ENCODE measurements at regions not wholly inside any gene's neighbourhood (a gene's known extent, or its start where the extent isn't known, plus 50 kb on each side); places are given as distances from the start of the nearest gene placed in this dataset.

- WGBS, 2 donors: 51 to 76% methylated on average over 7 of the region's 7 CpGs
- Histone ChIP-seq H3K27ac (no peak overlapping the region), H3K4me1 (no peaks in the 10 kb centered on the region), H3K27me3 (no peaks in the 10 kb centered on the region), H3K4me3 (no peak overlapping the region), H3K9me3 (no peaks in the 10 kb centered on the region), H3K36me3 (ENCODE audit: low read depth, missing control alignments) (no peaks in the 10 kb centered on the region)
- no peak for DNase-seq
- intact Hi-C loops (cut with DNase I; ENCODE audit: low total_unique reads): no loop called here
- TF ChIP-seq CTCF (IDR thresholded peaks at IDR 0.05) (no peak), POLR2A (IDR thresholded peaks at IDR 0.05) (no peak)
Measured at GRCh38 chr1:63199706-63200335, 122.5 kb upstream of the FOXD3 start.

GRCh38 chr1:63200676-63201075 is 121.7 kb upstream of the FOXD3 start:
- no peaks in the 10 kb centered on the region for H3K27me3 ChIP-seq
- intact Hi-C loops (cut with DNase I; ENCODE audit: low total_unique reads): no loop called here
- no peaks in the 10 kb centered on the region for H3K4me1 ChIP-seq
- no peaks in the 10 kb centered on the region for H3K9me3 ChIP-seq
- H3K27ac ChIP-seq: no peak overlapping the region
- TF ChIP-seq POLR2A (IDR thresholded peaks at IDR 0.05) (no peak), CTCF (IDR thresholded peaks at IDR 0.05) (no peak)
- no peak overlapping the region for H3K4me3 ChIP-seq
- WGBS, 2 donors: 65 to 73% methylated on average over 3 of the region's 3 CpGs
- DNase-seq: no peak
- no peaks in the 10 kb centered on the region for H3K36me3 ChIP-seq (ENCODE audit: low read depth, missing control alignments)

- Histone ChIP-seq H3K36me3 (ENCODE audit: low read depth, missing control alignments) (no peaks in the 10 kb centered on the region), H3K4me3 (no peak overlapping the region), H3K9me3 (no peaks in the 10 kb centered on the region), H3K27me3 (no peaks in the 10 kb centered on the region), H3K27ac (no peak overlapping the region), H3K4me1 (no peaks in the 10 kb centered on the region)
- 75 to 96% methylated on average over 2 of the region's 2 CpGs for WGBS, 2 donors
- intact Hi-C loops (cut with DNase I; ENCODE audit: low total_unique reads): no loop called here
- DNase-seq: no peak
- TF ChIP-seq CTCF (IDR thresholded peaks at IDR 0.05) (no peak), POLR2A (IDR thresholded peaks at IDR 0.05) (no peak)
Measured at GRCh38 chr1:63203641-63204040, 118.7 kb upstream of the FOXD3 start.

GRCh38 chr1:63205776-63206175 is 116.6 kb upstream of the FOXD3 start:
- Histone ChIP-seq H3K36me3 (ENCODE audit: low read depth, missing control alignments) (no peaks in the 10 kb centered on the region), H3K27me3 (no peaks in the 10 kb centered on the region), H3K4me3 (no peak overlapping the region), H3K9me3 (no peaks in the 10 kb centered on the region), H3K4me1 (no peaks in the 10 kb centered on the region), H3K27ac (no peak overlapping the region)
- no peak for TF ChIP-seq CTCF (IDR thresholded peaks at IDR 0.05)
- TF ChIP-seq POLR2A (IDR thresholded peaks at IDR 0.05): no peak
- intact Hi-C loops (cut with DNase I; ENCODE audit: low total_unique reads): no loop called here
- DNase-seq: no peak
- WGBS, 2 donors: 94 to 98% methylated on average over 3 of the region's 3 CpGs

GRCh38 chr1:63214553-63214952 is 107.8 kb upstream of the FOXD3 start:
- no peaks in the 10 kb centered on the region for H3K27me3 ChIP-seq
- H3K27ac ChIP-seq: no peak overlapping the region
- no peaks in the 10 kb centered on the region for H3K9me3 ChIP-seq
- WGBS, 2 donors: 89 to 100% methylated on average over 2 of the region's 2 CpGs
- intact Hi-C loops (cut with DNase I; ENCODE audit: low total_unique reads): no loop called here
- no peak for DNase-seq
- no peaks in the 10 kb centered on the region for H3K4me1 ChIP-seq
- no peak for TF ChIP-seq CTCF (IDR thresholded peaks at IDR 0.05)
- H3K4me3 ChIP-seq: no peak overlapping the region
- no peaks in the 10 kb centered on the region for H3K36me3 ChIP-seq (ENCODE audit: low read depth, missing control alignments)

Data from testis (tissue), 2 donors.